ENCODE measurements at regions not wholly inside any gene's neighbourhood (a gene's known extent, or its start where the extent isn't known, plus 50 kb on each side); places are given as distances from the start of the nearest gene placed in this dataset.

DNA sequence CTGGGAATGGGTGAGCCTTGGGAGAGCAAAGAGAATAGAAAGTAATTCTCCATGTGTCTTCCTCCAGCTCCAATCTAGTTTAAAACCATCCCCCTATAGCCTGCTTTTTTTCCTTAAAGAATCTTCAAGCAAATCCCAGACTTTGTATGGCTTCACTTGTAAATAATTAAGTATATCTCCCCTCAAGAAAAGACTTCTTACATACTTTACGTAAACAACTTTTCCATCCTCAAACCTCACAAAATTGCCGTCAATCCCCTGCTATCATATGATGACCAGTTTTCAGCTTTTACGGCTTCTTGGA is 88.5 kb upstream of the PHACTR3 start:
- Histone ChIP-seq H3K9ac (replicated peaks in 1 of 4; ENCODE audit: extremely low read depth in 1 of 4, low read depth in 3 of 4, low read length in 3 of 4) (no peak overlapping the region), H2BK120ac (replicated peaks; ENCODE audit: low read depth, low read length) (no peak overlapping the region), H2AK5ac (ENCODE audit: low read depth, low read length) (no peak overlapping the region), H3K23ac (ENCODE audit: insufficient read length) (no peak overlapping the region), H2BK5ac (ENCODE audit: low read depth, low read length) (no peak overlapping the region), H3K4ac (replicated peaks; ENCODE audit: insufficient read length, low read depth, low read length) (no peak overlapping the region), H3K36me3 (ENCODE audit: control insufficient read depth in 2 of 4, insufficient read depth in 4 of 4, low read length in 3 of 4) (no peaks in the 10 kb centered on the region), H3K14ac (ENCODE audit: insufficient read length) (no peak overlapping the region), H3K56ac (replicated peaks; ENCODE audit: insufficient read length, low read depth, low read length) (no peak overlapping the region), H3K4me1 (replicated peaks in 1 of 4; ENCODE audit: control insufficient read depth in 3 of 4, insufficient read depth in 4 of 4, low read length in 3 of 4) (no peaks in the 10 kb centered on the region; a peak in 1 of 7 replicates), H3K79me2 (ENCODE audit: control insufficient read depth in 1 of 2, insufficient read depth in 2 of 2, low read length in 2 of 2) (no peaks in the 10 kb centered on the region), H3K9me3 (ENCODE audit: insufficient read depth in 2 of 2, low read depth in 1 of 2, low read length in 1 of 2) (peaks cover 0 to 3% of the 10 kb centered on the region in 2 experiments; a peak in 1 of 4 replicates), H4K5ac (ENCODE audit: insufficient read length, low read depth, low read length) (no peak overlapping the region), H2BK12ac (ENCODE audit: low read depth, low read length) (no peak overlapping the region), H4K8ac (ENCODE audit: extremely low read depth, insufficient read depth, low read length) (no peak overlapping the region), H3K27me3 (replicated peaks in 1 of 4; ENCODE audit: control insufficient read depth in 3 of 4, extremely low read depth in 1 of 4, insufficient read depth in 3 of 4, low read length in 3 of 4) (peaks cover 0 to 4% (median 0%) of the 10 kb centered on the region in 4 experiments; a peak in 2 of 7 replicates), H3K18ac (ENCODE audit: extremely low read depth, low read length) (no peak overlapping the region), H3K4me3 (ENCODE audit: extremely low read depth in 1 of 4, insufficient read depth in 2 of 4, low read depth in 3 of 4, low read length in 4 of 4) (no peak overlapping the region), H3K79me1 (ENCODE audit: low read depth, low read length) (no peaks in the 10 kb centered on the region), H3K23me2 (ENCODE audit: low read depth, low read length) (no peaks in the 10 kb centered on the region), H3K4me2 (ENCODE audit: insufficient read depth in 1 of 2, low read depth in 2 of 2, low read length in 2 of 2) (no peak overlapping the region), H4K20me1 (replicated peaks in 1 of 2; ENCODE audit: control insufficient read depth in 1 of 2, insufficient read depth in 2 of 2, low read length in 2 of 2) (peaks cover 0 to 3% of the 10 kb centered on the region in 2 experiments), H2AFZ (ENCODE audit: low read length) (no peak overlapping the region), H3K27ac (ENCODE audit: low read depth, low read length) (no peak overlapping the region), H2BK20ac (ENCODE audit: low read length) (no peak overlapping the region), H4K91ac (replicated peaks; ENCODE audit: insufficient read length, low read length) (no peak overlapping the region), H2BK15ac (ENCODE audit: low read length) (no peak overlapping the region)
- DNase-seq (ENCODE audit: low read depth in 1 of 2, low spot score in 2 of 2) (no peak), FAIRE-seq (no peak)
- TF ChIP-seq EZH2 (IDR thresholded peaks at IDR 0.05; ENCODE audit: low read depth, low read length, severe bottlenecking), result no peak
- TF ChIP-seq SAP30 (IDR thresholded peaks at IDR 0.05; ENCODE audit: insufficient read depth, insufficient replicate concordance, low read length), result no peak
- TF ChIP-seq TBP (IDR thresholded peaks at IDR 0.05; ENCODE audit: low read depth, low read length), result no peak
- no peak for TF ChIP-seq PHF8 (conservative IDR thresholded peaks at IDR 0.05; ENCODE audit: low read depth, low read length)
- TF ChIP-seq SP4 (IDR thresholded peaks at IDR 0.05; ENCODE audit: low read length), result no peak
- no peak for TF ChIP-seq EGR1 (IDR thresholded peaks at IDR 0.05; ENCODE audit: borderline replicate concordance, low read depth, low read length)
- no peak for TF ChIP-seq TCF12 (IDR thresholded peaks at IDR 0.05; ENCODE audit: low read depth, low read length)
- no peak for TF ChIP-seq CBX8 (IDR thresholded peaks at IDR 0.05; ENCODE audit: borderline replicate concordance, low read depth, low read length)
- no peak for TF ChIP-seq CHD2 (IDR thresholded peaks at IDR 0.05; ENCODE audit: low read length)
- TF ChIP-seq BRCA1 (IDR thresholded peaks at IDR 0.05; ENCODE audit: low read depth, low read length), result no peak
- TF ChIP-seq RXRA (IDR thresholded peaks at IDR 0.05; ENCODE audit: insufficient read depth, low read depth, low read length), result no peak
- ChIA-PET POLR2A (ENCODE audit: partially characterized antibody) (no interaction called here), CTCF (ENCODE audit: partially characterized antibody) (interaction anchor here (0.8 to 7.3 kb wide), 6 partner anchors 11 to 382 kb away, joined by 3 to 86 read pairs (median 10); no protein-coding TSS in a partner anchor)
- WGBS, 2 experiments (ENCODE audit: extremely low coverage in 1 of 2, insufficient coverage in 1 of 2, insufficient read length in 1 of 2, insufficient replicate concordance in 2 of 2, low coverage in 1 of 2, low lambda C conversion rate in 2 of 2, missing lambda C conversion rate in 1 of 2), result 90% methylated on average over 3 of the region's 3 CpGs; no CpG with 5 or more reads in 1 of the 2 experiments
